K562 (cell line): ENCODE measurements at regions not wholly inside any gene's neighbourhood (a gene's known extent, or its start where the extent isn't known, plus 50 kb on each side); places are given as distances from the start of the nearest gene placed in this dataset.

Experiments
- ATAC-seq: fragments of 200-7000 bp; cut with Tn5 transposase; 3 replicates; pipeline ENCODE4 v1.9.1; 2020; ENCODE audit warnings: moderate library complexity
- BruUV-seq: library from RNA; stranded (reverse); fragments of 400-500 nt; replicated peaks from 2 replicates; lab custom pipeline; 2021; lab: Mats Ljungman, UMichigan
- CTCF ChIA-PET: fragments of 300-600 bp; formaldehyde crosslinking; extraction: SDS; loops from one replicate; lab custom pipeline; 2021; ENCODE audit warnings: low intra/inter-chr PET ratio; lab: Yijun Ruan, JAX
- POLR2A ChIA-PET: fragments of 300-600, 350-650 bp; sonication (Branson Sonifier 250); formaldehyde crosslinking; extraction: SDS; loops from one replicate; lab custom pipeline; 2021; ENCODE audit warnings: antibody characterized with exemption, inconsistent platforms; lab: Yijun Ruan, JAX
- DNase-seq, 4 experiments: peaks; one replicate each; pipeline versions ENCODE4 v3.0.0 to v3.0.0-alpha.2; 2011 to 2018; ENCODE audit warnings: low spot score in 3 of 4, mixed read lengths in 3 of 4; ENCODE audit errors: extremely low read depth in 1 of 4
- FAIRE-seq: peaks from 2 replicates; lab custom pipeline; 2011; peaks lifted over from hg19 to GRCh38; lab: Jason Lieb, UNC
- H2AFZ ChIP-seq: 2 replicates; pipeline ENCODE4 v1.6.0; 2011; ENCODE audit warnings: low read depth, low read length, control low read depth, inconsistent platforms
- H3K27ac ChIP-seq: fragments of 200-600 bp; 3 replicates; pipeline ENCODE4 v1.8.0; 2011; ENCODE audit warnings: low read depth, mild to moderate bottlenecking, control low read depth, inconsistent platforms, low read length, moderate library complexity, mixed read lengths; ENCODE audit errors: extremely low read depth
- H3K27me3 ChIP-seq, 2 experiments: fragments of 300-600 bp in 1 of 2; 2 replicates in 1 of 2; 3 replicates in 1 of 2; pipeline versions ENCODE4 v1.6.0 to v1.8.0; 2011; ENCODE audit warnings: inconsistent platforms in 2 of 2, low read length in 2 of 2, mild to moderate bottlenecking in 1 of 2, mixed read lengths in 1 of 2, moderate library complexity in 1 of 2; ENCODE audit not compliant: control insufficient read depth in 2 of 2, insufficient read depth in 2 of 2
- H3K36me3 ChIP-seq: fragments of 300-600 bp; 3 replicates; pipeline ENCODE4 v1.8.0; 2011; ENCODE audit warnings: mild to moderate bottlenecking, low read length, inconsistent platforms; ENCODE audit not compliant: control insufficient read depth, insufficient read depth
- H3K4me1 ChIP-seq, 2 experiments: fragments of 200-600 bp in 1 of 2; replicated peaks in 1 of 2; 2 replicates in 1 of 2; 3 replicates in 1 of 2; pipeline versions ENCODE4 v1.5.1 to v1.8.0; 2011; ENCODE audit warnings: inconsistent platforms in 2 of 2, low read length in 2 of 2, mild to moderate bottlenecking in 1 of 2, mixed read lengths in 1 of 2, moderate library complexity in 1 of 2; ENCODE audit not compliant: control insufficient read depth in 2 of 2, insufficient read depth in 2 of 2
- H3K4me2 ChIP-seq: 2 replicates; pipeline ENCODE4 v1.6.1; 2011; ENCODE audit warnings: low read length, control low read depth, inconsistent platforms, mixed read lengths; ENCODE audit not compliant: insufficient read depth
- H3K4me3 ChIP-seq: fragments of 200-600 bp; sonication (generic), shearing (Covaris generic); 2 replicates; pipeline ENCODE4 v1.5.1; 2016; ENCODE audit warnings: control low read depth, inconsistent platforms
- H3K79me2 ChIP-seq: fragments of 200-600 bp; 3 replicates; pipeline ENCODE4 v1.8.0; 2011; ENCODE audit warnings: low read length, inconsistent platforms; ENCODE audit not compliant: control insufficient read depth, insufficient read depth
- H3K9ac ChIP-seq, 2 experiments: 2 replicates each; pipeline versions ENCODE4 v1.6.0 to v1.6.1; 2011; ENCODE audit warnings: low read depth in 2 of 2, low read length in 2 of 2, control low read depth in 1 of 2, inconsistent platforms in 1 of 2, mild to moderate bottlenecking in 1 of 2, mixed read lengths in 1 of 2; ENCODE audit not compliant: insufficient read depth in 1 of 2
- H3K9me1 ChIP-seq: one replicate; pipeline ENCODE4 v1.6.0; 2011; ENCODE audit warnings: inconsistent platforms, mild to moderate bottlenecking, low read length, moderate library complexity; ENCODE audit not compliant: control insufficient read depth, insufficient read depth
- H3K9me3 ChIP-seq: replicated peaks from 2 replicates; pipeline ENCODE4 v1.5.1; 2011; ENCODE audit warnings: low read depth, low read length, inconsistent platforms; ENCODE audit not compliant: control insufficient read depth, insufficient read depth
- H4K20me1 ChIP-seq: replicated peaks from 2 replicates; pipeline ENCODE4 v1.6.1; 2011; ENCODE audit warnings: low read length, inconsistent platforms, mixed read lengths; ENCODE audit not compliant: control insufficient read depth, insufficient read depth
- CUX1 ChIP-seq: fragments of 200-800 bp; sonication (Bioruptor generic); IDR thresholded peaks from 2 replicates; pipeline ENCODE4 v1.6.1; 2016; ENCODE audit warnings: missing genetic modification characterization, missing compliant biosample characterization
- MEIS2 ChIP-seq: fragments of 450-650 bp; IDR thresholded peaks from 2 replicates; pipeline ENCODE4 v1.6.1; 2014; ENCODE audit warnings: mild to moderate bottlenecking; ENCODE audit not compliant: partially characterized antibody
- MNT ChIP-seq, 2 experiments: fragments of 450-650 bp; conservative IDR thresholded peaks; 2 replicates each; pipeline ENCODE4 v1.6.1; 2017; ENCODE audit warnings: mild to moderate bottlenecking in 2 of 2, moderate library complexity in 2 of 2
- VEZF1 ChIP-seq: fragments of 200-800 bp; sonication (Bioruptor generic); IDR thresholded peaks from 2 replicates; pipeline ENCODE4 v1.6.1; 2017; ENCODE audit warnings: missing genetic modification characterization, missing compliant biosample characterization
- ZC3H11A ChIP-seq: IDR thresholded peaks from 2 replicates; pipeline ENCODE4 v1.6.1; 2012; ENCODE audit warnings: low read depth, low read length, improper control_type of control experiment
- ZNF609 ChIP-seq: sonication (generic); formaldehyde crosslinking; IDR thresholded peaks from 2 replicates; pipeline ENCODE4 v1.8.1; 2023; ENCODE audit warnings: missing genetic modification reagents, mild to moderate bottlenecking, borderline replicate concordance
- WGBS: fragments of 100-300 bp; shearing (Covaris generic); methylation state at CpG from one replicate; pipeline ENCODE4 v1.1.6; 2016; ENCODE audit warnings: low coverage, mixed read lengths; ENCODE audit not compliant: insufficient coverage; ENCODE audit errors: missing lambda C conversion rate; 5-methylcytosine and 5-hydroxymethylcytosine counted together
- in situ Hi-C: fragments of 300-500 bp; cut with MboI; formaldehyde crosslinking; loops from 4 replicates; pipeline ENCODE4 v1.15.0; 2018; ENCODE audit warnings: inconsistent platforms, mixed read lengths
- intact Hi-C: fragments of 100-400 bp; cut with micrococcal nuclease; formaldehyde crosslinking; loops from 2 replicates; pipeline ENCODE4 v1.14.2; 2022

GRCh38 chr4:177227636-177228035 is 82.0 kb upstream of the NEIL3 start:
- ChIA-PET POLR2A (interaction anchor here (0.6 to 0.7 kb wide), 2 partner anchors 37 to 43 kb away, joined by 3 read pairs; no protein-coding TSS in a partner anchor), CTCF (no interaction called here)
- Histone ChIP-seq H3K9me3 (no peaks in the 10 kb centered on the region), H4K20me1 (no peaks in the 10 kb centered on the region), H2AFZ (no peak overlapping the region), H3K4me1 (peaks cover 0 to 3% of the 10 kb centered on the region in 2 experiments; a peak in 1 of 5 replicates), H3K27ac (no peak overlapping the region), H3K27me3 (no peaks in the 10 kb centered on the region; a peak in 1 of 5 replicates), H3K9ac (no peak overlapping the region), H3K36me3 (no peaks in the 10 kb centered on the region), H3K4me3 (no peak overlapping the region), H3K4me2 (no peak overlapping the region), H3K9me1 (no peaks in the 10 kb centered on the region), H3K79me2 (no peaks in the 10 kb centered on the region)
- in situ Hi-C loops (no loop called here), intact Hi-C loops (no loop called here)
- ATAC-seq (no peak), DNase-seq (no peak), FAIRE-seq (no peak)
- no TSS peak for BruUV-seq
- WGBS, result 31% methylated on average over 5 of the region's 21 CpGs
- TF ChIP-seq MEIS2 (no peak), VEZF1 (CRISPR knock-in tag) (no peak), ZC3H11A (no peak), CUX1 (CRISPR knock-in tag) (no peak), MNT (conservative IDR thresholded peaks at IDR 0.05) (no peak), ZNF609 (CRISPR knock-in tag) (no peak)
